ENCODE measurements at regions not wholly inside any gene's neighbourhood (a gene's known extent, or its start where the extent isn't known, plus 50 kb on each side); places are given as distances from the start of the nearest gene placed in this dataset.

GRCh38 chr1:29970747-29971325 lies 734.5 kb downstream of the PTPRU start:
- TF ChIP-seq POLR2AphosphoS5 (IDR thresholded peaks at IDR 0.05; ENCODE audit: low read depth, low read length) (no peak), TAF1 (IDR thresholded peaks at IDR 0.05; ENCODE audit: borderline replicate concordance, low read depth, low read length) (no peak), POLR2A (IDR thresholded peaks at IDR 0.05; ENCODE audit: low read depth, low read length) (no peak)
